NCI-H1694 treated with DMSO at 0.1 percent for 48 hours (cell line): ENCODE measurements at regions not wholly inside any gene's neighbourhood (a gene's known extent, or its start where the extent isn't known, plus 50 kb on each side); places are given as distances from the start of the nearest gene placed in this dataset.
A peak's percentile ranks its signal among the peaks of the same experiment; 100 is the strongest.
"Not testable (repeated sequence)": the region's sequence is repeated elsewhere in the genome, so short reads cannot be mapped to it uniquely, and the experiment has no call there.

Experiments used
- DNase-seq: peaks from one replicate; lab custom pipeline; 2025; lab: John Stamatoyannopoulos, UW

DNA sequence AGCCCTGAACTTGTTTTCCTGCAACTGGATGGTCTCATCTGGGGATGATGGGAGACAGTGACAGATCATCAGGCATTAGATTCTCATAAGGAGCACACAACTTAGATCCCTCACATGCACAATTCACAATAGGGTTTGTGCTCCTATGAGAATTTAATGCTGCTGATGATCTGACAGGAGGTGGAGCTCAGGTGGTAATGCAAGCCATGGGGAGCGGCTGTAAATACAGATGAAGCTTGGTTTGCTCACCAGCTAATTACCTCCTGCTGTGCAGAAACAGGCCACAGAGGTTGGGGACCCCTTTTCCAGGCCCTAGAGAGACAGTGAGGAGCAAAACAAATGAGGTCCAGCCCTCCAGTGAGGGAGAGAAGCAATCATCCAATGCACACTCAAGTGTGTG is 168.6 kb downstream of the RGS9 start:
- DNase-seq, result no peak

DNA sequence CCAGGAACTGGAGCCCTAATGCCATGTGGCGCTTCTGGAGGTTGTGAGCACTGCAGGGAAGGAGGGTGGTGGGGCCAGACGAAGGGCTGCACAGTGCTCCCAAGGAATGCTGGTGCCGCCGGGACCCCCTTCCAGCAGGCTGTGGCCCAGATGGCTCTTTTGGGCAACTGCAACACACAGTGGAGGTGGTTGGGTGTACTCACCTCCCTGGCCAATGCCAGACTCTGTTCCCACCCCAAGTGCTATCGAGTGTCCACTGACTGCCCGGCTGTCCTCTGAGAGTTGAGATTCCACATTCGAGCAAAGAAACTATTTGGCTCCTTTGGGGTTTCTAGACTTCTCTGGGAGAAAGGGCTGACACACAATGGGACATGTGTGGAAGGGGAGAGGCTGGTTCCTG is 167.9 kb downstream of the RGS9 start:
- no peak for DNase-seq

DNA sequence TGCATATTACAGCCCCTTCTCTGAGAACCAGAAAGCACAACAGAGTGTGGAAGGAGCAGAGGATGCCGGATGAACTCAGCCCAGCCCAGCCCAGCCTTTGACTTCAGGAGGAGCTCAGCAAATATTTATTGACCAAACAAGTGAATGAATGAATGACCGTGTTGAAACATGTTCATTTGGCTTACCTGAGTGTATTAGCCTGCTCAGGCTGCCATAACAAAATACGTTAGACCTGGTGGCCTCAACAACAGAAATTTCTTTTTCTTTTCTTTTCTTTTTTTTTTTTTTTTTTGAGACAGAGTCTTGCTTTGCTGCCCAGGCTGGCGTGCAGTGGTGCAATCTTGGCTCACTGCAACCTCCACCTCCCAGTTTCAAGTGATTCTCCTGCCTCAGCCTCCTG is 164.7 kb downstream of the RGS9 start:
- not testable (repeated sequence) for DNase-seq

DNA sequence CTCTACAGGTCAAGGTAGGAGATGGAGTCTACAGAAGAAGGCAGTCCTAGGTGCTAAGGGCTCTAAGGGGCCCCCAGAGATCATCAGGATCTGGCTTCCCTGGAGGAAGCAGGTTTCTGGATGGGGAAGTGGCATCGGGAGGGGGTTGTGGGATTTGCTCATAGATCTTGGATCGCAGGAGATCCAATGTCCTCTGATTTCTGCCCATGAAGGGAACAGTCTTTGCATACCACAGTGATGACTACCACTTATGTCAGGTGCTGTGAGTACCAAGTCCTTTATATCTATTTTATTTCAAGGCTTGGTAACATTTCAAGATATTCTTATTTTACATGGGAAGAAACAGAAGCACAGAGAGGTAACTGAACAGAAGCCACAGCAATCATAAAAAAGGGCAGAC is 164.0 kb downstream of the RGS9 start:
- no peak for DNase-seq

DNA sequence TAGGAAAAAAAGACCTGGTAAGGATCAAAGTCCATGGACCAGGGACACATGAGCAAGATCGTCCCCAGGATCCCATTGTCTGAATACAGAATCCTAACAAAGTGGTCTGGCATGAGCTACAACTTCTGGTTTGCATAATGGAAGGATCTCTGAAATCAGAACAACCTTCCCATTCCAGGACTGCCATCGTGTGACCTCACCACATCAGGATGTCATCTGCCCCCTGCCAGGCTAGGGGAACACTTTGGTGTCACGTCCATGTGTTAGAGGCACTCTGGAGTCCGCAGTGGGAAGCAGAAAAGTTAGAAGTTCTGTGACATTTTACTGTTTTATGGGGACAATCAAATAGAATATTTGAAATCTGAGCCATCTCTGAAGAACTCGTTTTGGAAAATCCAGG is 160.7 kb downstream of the RGS9 start:
- DNase-seq, result no peak

DNA sequence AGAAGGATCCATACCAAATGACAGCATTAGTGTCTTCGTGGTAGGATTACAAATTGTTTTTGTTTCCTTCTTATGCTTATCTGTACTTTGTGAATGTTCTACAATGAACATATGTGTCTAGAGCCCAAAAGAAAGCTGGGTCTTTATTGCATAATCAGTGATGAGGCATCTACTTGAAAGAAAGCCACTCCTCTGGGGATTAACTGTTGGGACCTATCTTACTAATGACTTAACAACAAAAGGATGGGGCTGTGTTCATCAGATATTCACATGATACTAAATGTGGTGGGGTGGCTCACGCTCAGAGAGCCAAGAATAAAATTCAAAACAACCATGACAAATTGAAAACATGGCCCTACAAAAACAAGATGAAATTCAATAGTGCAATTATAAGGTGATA is 160.2 kb downstream of the RGS9 start:
- no peak for DNase-seq

DNA sequence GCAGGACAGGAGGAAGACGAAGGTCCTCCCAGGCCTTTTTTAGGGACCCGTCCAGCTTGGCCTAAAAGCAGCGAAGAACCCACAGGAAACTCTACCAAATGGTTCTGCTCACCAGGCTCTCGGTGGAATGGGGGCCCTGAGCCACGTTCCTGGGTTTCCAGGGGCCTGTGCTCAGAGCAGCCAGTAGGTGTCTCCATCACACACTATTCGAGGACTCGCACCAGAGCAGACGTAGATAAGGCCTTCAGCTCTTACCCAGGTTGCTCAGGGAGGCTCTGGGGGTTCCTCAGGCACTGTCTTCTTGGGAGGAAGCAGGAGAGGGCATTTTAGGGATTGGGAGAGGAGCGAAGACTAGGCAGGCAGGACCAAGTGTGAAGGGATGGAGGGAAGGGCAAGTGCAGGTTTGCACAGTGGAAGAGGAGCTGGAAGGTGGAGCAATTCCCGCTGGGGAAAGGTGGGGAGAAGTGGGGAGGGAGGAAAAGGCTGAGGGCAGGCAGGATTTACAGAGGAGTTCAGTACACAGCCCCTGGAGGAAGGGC is 157.1 kb downstream of the RGS9 start:
- peak; percentile 27 for DNase-seq

DNA sequence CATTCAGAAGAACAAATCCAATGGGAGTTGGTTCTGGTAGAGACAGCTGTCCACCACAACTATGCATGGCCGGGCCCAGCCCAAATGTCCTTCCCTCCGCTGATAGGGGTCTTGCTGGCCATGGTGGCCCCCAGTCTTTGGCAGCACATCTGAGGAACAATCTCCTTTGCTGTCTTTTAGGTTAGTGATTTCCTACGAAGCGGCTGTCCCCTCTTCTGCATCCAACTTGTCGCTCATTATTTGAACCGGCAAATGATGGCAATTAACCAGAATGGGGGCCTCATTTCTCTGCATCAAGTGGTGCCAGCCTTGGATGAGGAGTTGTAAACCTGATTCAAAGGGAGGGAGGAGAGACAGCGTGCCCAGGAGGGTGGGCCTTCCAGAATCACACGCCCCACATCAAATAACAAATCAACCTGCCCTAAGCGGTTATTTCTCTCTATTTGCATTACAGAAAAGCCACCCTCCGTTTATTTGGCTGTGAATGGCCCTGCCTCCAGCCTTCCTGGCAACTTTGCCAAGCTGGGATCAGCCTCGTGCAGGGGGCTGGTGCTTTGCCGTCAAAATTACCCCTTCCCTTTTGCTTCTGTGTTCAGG is 156.5 kb downstream of the RGS9 start:
- no peak for DNase-seq

DNA sequence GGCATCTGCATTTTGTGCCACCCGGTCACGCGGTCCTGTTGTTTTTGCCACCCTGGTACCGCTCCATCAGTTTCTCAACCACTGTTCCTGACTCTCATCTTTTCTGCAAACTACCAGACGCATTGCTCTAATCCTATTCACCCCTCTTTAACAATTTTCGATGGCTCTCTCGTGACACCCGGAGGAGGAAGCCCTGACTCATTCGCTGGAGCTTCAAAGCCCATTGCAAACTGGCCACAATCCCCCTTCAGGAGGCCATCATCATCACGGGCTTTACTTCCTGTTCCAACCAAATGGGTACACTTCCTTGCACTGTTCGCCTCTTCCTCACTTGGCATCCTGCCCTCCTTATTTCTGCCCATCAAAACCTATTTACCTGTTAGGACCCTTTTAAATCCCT is 155.3 kb downstream of the RGS9 start:
- DNase-seq, result no peak

DNA sequence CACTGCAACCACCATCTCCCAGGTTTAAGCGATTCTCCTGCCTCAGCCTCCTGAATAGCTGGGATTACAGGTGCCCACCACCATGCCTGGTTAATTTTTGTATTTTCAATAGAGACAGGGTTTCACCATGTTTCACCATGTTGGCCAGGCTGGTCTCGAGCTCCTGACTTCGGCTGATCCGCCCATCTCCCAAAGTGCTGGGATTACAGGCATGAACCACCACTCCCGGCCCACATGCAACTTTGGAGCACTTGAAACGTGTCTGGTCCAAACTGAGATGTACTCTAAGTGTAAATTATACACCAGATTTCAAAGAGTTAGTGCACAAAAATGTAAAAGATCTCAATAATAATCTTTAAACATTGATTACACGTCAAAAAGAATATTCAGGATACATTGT is 154.1 kb downstream of the RGS9 start:
- DNase-seq, result not testable (repeated sequence)

DNA sequence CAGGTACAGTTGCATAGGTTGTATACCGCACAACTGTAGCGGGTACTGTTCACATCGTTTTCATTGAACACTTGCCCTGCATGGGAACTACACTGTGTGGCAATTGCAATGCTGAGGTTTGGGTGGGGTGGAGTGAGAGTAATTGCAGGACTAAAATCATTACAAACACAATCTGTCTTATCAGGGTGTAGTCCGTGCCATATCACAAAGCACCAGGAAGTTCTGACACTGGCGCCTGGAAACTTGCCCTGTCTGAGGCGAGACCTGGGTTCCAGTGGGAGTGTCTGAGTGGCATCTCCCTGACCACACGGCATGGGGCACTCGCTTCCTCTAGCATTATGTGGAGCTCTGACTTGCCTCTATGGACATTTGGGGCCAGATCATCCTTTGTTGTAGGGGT is 153.4 kb downstream of the RGS9 start:
- no peak for DNase-seq

DNA sequence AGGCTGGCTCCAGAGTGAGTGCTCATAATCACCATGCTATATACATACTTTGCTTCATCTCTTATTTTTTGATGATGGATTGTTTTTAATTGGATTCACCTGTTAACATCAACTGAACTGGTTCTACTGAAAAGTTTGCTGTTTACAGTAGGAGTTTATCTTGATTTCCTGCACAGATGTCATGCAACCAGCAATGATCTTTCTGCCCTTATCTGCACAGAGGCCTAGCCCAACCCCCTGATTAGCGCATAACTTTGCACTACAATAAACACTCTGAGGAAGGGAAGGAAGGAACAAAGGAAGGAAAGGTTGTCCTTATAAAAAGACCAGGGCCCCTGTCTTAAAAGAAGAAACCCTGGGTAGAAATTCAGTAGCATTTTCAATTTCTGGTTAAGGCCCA is 152.9 kb downstream of the RGS9 start:
- no peak for DNase-seq

DNA sequence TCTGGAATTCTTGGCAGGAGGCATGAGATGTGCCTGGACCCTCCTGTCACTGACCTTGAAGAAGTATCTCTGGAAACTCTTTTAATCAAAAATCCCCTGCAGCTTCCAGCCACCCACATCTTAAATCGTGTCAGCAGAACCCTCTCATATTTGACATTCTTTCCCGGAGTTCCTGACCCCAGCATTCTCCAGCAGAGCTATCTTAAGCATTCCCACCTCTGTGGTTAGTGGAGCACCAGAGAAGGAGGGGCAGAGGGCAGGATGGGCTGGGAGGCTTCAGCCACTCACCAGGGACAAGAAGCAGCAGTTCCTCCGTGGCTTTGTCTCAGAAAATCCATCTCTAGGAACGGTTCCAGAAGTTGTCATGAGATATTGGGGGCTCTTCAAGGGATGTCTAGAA is 149.9 kb downstream of the RGS9 start:
- no peak for DNase-seq

DNA sequence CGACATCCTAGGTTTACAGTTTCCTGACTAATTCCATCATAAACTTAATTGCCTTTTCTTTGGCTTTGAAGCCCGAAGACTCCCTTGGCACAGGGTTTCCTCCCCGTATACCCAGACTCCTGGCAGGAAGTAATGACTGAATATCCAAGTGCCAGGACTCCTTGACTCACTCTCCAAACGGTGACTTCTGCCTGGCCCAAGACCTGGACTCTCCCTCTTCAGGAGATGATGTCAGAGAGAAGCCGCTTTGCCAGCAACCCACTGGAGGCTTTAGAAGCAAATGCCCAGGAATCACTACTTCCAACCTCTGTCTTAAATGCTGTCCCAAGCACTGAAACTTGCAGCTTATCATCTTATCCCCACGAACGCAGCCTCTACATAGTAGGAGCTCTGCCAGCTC is 146.5 kb downstream of the RGS9 start:
- no peak for DNase-seq

DNA sequence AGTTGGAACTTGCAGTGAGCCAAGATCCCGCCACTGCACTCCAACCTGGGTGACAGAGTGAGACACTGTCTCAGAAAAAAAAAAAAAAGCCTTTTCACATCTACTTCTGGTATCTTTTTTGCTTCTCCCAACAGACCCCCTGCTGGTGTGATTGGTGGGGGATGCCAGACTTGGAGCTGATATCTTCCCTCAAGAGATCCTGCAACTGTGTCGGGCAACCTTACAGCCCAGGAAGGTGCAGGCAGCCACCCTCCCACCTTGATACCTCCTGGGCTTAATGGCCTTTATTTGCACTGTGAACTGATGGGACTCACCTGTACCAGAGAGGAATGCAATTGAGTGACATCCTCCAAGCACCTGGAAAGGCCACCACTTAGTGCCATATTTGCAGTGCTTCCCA is 142.3 kb downstream of the RGS9 start:
- no peak for DNase-seq

DNA sequence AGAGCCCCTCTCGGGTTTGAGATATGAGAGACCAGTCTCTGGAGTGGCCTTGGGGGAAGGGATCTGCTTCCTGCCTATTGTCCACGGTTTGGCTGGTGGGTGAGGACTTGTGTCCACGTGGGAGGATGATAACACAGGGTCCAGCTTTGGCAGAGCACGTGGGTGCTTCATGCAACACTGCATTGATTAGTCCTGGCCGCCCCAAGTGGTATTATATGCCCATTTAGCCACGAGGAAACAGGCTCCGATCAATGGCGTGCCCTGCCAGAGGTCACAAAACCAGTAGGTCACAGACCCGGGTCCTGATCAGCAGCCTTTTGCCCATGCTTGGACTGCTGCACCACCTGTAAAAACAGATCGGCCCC is 141.6 kb downstream of the RGS9 start:
- no peak for DNase-seq

DNA sequence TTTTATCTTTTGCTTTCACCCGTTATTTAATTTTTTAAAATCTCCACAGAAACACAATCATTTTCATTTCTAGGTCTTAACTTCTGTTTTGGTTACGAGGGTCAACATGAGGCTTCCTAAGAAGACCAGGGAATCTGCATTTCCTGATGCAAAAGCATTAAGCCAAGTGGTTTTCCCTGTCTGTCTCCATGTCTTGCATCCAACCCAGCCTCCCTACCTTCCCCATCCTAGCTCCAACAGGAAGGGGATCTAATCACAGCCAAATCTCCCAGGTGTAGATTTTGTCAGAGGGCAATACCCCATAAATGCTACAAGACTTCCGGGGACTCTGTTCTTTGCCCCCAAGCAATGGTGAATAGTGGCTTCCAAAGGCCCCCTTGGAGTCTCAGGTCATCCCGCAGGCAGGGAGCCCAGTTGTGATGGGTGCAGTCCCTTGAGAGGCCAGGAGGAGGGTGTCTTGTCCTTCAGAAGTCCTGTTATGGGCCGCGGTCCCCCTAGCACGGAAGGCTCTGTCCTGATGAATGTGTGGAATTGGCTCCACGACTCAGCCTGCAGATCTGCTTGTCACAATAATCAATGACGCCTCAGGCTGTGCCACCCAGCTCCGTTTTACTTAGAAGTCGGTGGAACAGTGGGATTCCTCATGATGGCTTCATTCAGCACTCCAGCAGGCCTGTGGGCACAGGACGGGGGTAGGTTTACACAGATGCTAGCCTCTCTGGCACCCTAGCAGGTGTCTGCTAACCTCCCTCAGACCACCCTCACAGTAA is 141.1 kb downstream of the RGS9 start:
- DNase-seq, result peak; percentile 0

DNA sequence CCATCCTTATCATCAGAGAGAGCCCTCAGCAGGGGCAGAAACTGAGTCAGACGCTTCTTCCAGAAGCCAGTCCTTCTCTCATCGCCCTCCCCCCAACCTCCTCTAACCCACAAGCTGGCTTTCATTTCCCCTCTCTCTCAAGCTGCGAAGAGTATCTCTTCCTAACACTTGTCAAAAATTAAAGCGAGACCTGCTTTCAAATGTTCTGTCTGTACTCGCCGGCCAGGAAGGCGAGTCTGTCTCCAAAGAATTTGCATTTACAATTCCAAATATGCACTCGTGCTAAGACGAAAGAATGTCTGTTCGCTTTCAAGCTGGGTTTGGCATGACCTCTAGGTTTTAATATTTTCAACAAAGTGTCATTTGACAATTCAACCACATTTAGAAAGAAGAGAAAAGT is 140.4 kb downstream of the RGS9 start:
- DNase-seq, result no peak
